ENCODE measurements at regions not wholly inside any gene's neighbourhood (a gene's known extent, or its start where the extent isn't known, plus 50 kb on each side); places are given as distances from the start of the nearest gene placed in this dataset.
A peak's percentile ranks its signal among the peaks of the same experiment; 100 is the strongest.

GRCh38 chrX:26664919-26665318 is 448.9 kb downstream of the MAGEB5 start:
- Histone ChIP-seq H3K27ac (no peak overlapping the region), H3K27me3 (peaks cover 0 to 4% (median 0%) of the 10 kb centered on the region in 9 donors), H3K4me1 (no peaks in the 10 kb centered on the region), H3K9me3 (no peaks in the 10 kb centered on the region), H3K36me3 (no peaks in the 10 kb centered on the region), H3K4me3 (no peak overlapping the region)
- ATAC-seq (no peak), DNase-seq (no peak)
- intact Hi-C loops (cut with DNase I): no loop called here
- 76 to 93% (median 83%) methylated on average over 3 of the region's 3 CpGs for WGBS, 4 donors
- TF ChIP-seq POLR2A (IDR thresholded peaks at IDR 0.05) (no peak), CTCF (IDR thresholded peaks at IDR 0.05) (no peak)

GRCh38 chrX:26653050-26653449 is 437.1 kb downstream of the MAGEB5 start:
- Histone ChIP-seq H3K9me3 (peaks cover 0 to 44% (median 17%) of the 10 kb centered on the region in 12 donors), H3K27me3 (no peaks in the 10 kb centered on the region), H3K27ac (no peak overlapping the region), H3K4me1 (no peaks in the 10 kb centered on the region), H3K36me3 (no peaks in the 10 kb centered on the region), H3K4me3 (no peak overlapping the region)
- WGBS, 4 donors: 89 to 93% (median 91%) methylated on average over 2 of the region's 2 CpGs
- intact Hi-C loops (cut with DNase I): no loop called here
- ATAC-seq: no peak
- no peak for DNase-seq
- TF ChIP-seq CTCF (IDR thresholded peaks at IDR 0.05): no peak
- TF ChIP-seq POLR2A (IDR thresholded peaks at IDR 0.05): no peak

GRCh38 chrX:26651755-26652154 is 435.8 kb downstream of the MAGEB5 start:
- Histone ChIP-seq H3K4me1 (no peaks in the 10 kb centered on the region), H3K27me3 (no peaks in the 10 kb centered on the region), H3K9me3 (peaks cover 0 to 44% (median 17%) of the 10 kb centered on the region in 12 donors), H3K36me3 (no peaks in the 10 kb centered on the region), H3K4me3 (no peak overlapping the region), H3K27ac (no peak overlapping the region)
- ATAC-seq: no peak
- intact Hi-C loops (cut with DNase I): no loop called here
- TF ChIP-seq POLR2A (IDR thresholded peaks at IDR 0.05) (no peak), CTCF (IDR thresholded peaks at IDR 0.05) (peak in 1 of 12 donors; percentile 23)
- no peak for DNase-seq

- peak in 11 of 12 donors; percentile 6 to 55 (median 21) for TF ChIP-seq CTCF (IDR thresholded peaks at IDR 0.05)
- no peak for TF ChIP-seq POLR2A (IDR thresholded peaks at IDR 0.05)
- no peak for ATAC-seq
- DNase-seq: no peak
- no peaks in the 10 kb centered on the region for H3K36me3 ChIP-seq
- H3K27ac ChIP-seq: no peak overlapping the region
- no peaks in the 10 kb centered on the region for H3K27me3 ChIP-seq
- H3K9me3 ChIP-seq: peaks cover 0 to 37% (median 17%) of the 10 kb centered on the region in 12 donors
- 26 to 53% (median 38%) methylated on average over 7 of the region's 7 CpGs for WGBS, 4 donors
- no peaks in the 10 kb centered on the region for H3K4me1 ChIP-seq
- H3K4me3 ChIP-seq: no peak overlapping the region
- intact Hi-C loops (cut with DNase I): no loop called here
These were observed 433.6 kb downstream of the MAGEB5 start for GRCh38 chrX:26649534-26649933.
